BE2C (cell line): ENCODE measurements at regions not wholly inside any gene's neighbourhood (a gene's known extent, or its start where the extent isn't known, plus 50 kb on each side); places are given as distances from the start of the nearest gene placed in this dataset.

Experiments used
- DNase-seq: peaks from one replicate; pipeline ENCODE4 v3.0.0-alpha.2; 2020
- H3K27me3 ChIP-seq: fragments of 250-450 bp; sonication (Bioruptor Pico); 2 replicates; pipeline ENCODE4 v1.5.1; 2020; ENCODE audit warnings: mild to moderate bottlenecking
- H3K36me3 ChIP-seq: fragments of 250-450 bp; sonication (Bioruptor Pico); 2 replicates; pipeline ENCODE4 v1.5.1; 2020; ENCODE audit warnings: mild to moderate bottlenecking
- H3K4me1 ChIP-seq: fragments of 250-450 bp; sonication (Bioruptor Pico); 2 replicates; pipeline ENCODE4 v1.5.1; 2020
- H3K4me3 ChIP-seq: 2 replicates; pipeline ENCODE4 v1.5.1; 2011; ENCODE audit warnings: low read depth, low read length
- H3K9me3 ChIP-seq: fragments of 250-450 bp; sonication (Bioruptor Pico); 2 replicates; pipeline ENCODE4 v1.5.1; 2020
- CTCF ChIP-seq: IDR thresholded peaks from 2 replicates; pipeline ENCODE4 v1.5.1; 2012; ENCODE audit warnings: mild to moderate bottlenecking, low read depth, low read length

- no peak for TF ChIP-seq CTCF
Measured at GRCh38 chr4:112001041-112001440, 144.2 kb upstream of the FAM241A start.

GRCh38 chr4:112002248-112002661 lies 143.0 kb upstream of the FAM241A start:
- TF ChIP-seq CTCF: no peak

More at GRCh38 chr4:112001041-112001440, 144.2 kb upstream of the FAM241A start:
- no peaks in the 10 kb centered on the region for H3K36me3 ChIP-seq
- H3K4me1 ChIP-seq: no peaks in the 10 kb centered on the region; the same call in 1 of the 2 replicates
- no peak overlapping the region for H3K4me3 ChIP-seq
- no peak for DNase-seq
- H3K27me3 ChIP-seq: peaks cover 12% of the 10 kb centered on the region
- no peaks in the 10 kb centered on the region for H3K9me3 ChIP-seq

GRCh38 chr4:112003231-112003907 lies 141.9 kb upstream of the FAM241A start:
- no peak overlapping the region for H3K4me3 ChIP-seq
- no peak for TF ChIP-seq CTCF
- no peak for DNase-seq
- no peaks in the 10 kb centered on the region for H3K36me3 ChIP-seq
- H3K4me1 ChIP-seq: no peaks in the 10 kb centered on the region; the same call in 1 of the 2 replicates
- H3K27me3 ChIP-seq: peaks cover 12% of the 10 kb centered on the region
- H3K9me3 ChIP-seq: no peaks in the 10 kb centered on the region

More at GRCh38 chr4:112002248-112002661, 143.0 kb upstream of the FAM241A start:
- Histone ChIP-seq H3K36me3 (no peaks in the 10 kb centered on the region), H3K4me3 (no peak overlapping the region), H3K27me3 (peaks cover 12% of the 10 kb centered on the region), H3K4me1 (no peaks in the 10 kb centered on the region; the same call in 1 of the 2 replicates), H3K9me3 (no peaks in the 10 kb centered on the region)
- no peak for DNase-seq

- Histone ChIP-seq H3K4me1 (no peaks in the 10 kb centered on the region; the same call in 1 of the 2 replicates), H3K27me3 (peaks cover 12% of the 10 kb centered on the region)
- no peak for DNase-seq
Measured at GRCh38 chr4:112005027-112005426, 140.2 kb upstream of the FAM241A start.

GRCh38 chr4:112007391-112007790 lies 137.9 kb upstream of the FAM241A start:
- H3K4me1 ChIP-seq: no peaks in the 10 kb centered on the region; the same call in 1 of the 2 replicates
- H3K36me3 ChIP-seq: no peaks in the 10 kb centered on the region
- DNase-seq: no peak
- no peak overlapping the region for H3K4me3 ChIP-seq
- H3K27me3 ChIP-seq: peaks cover 12% of the 10 kb centered on the region
- H3K9me3 ChIP-seq: no peaks in the 10 kb centered on the region
- no peak for TF ChIP-seq CTCF

More at GRCh38 chr4:112005027-112005426, 140.2 kb upstream of the FAM241A start:
- no peak for TF ChIP-seq CTCF
- Histone ChIP-seq H3K9me3 (no peaks in the 10 kb centered on the region), H3K4me3 (no peak overlapping the region), H3K36me3 (no peaks in the 10 kb centered on the region)

GRCh38 chr4:112015960-112016359 lies 129.3 kb upstream of the FAM241A start:
- Histone ChIP-seq H3K9me3 (no peaks in the 10 kb centered on the region), H3K27me3 (peaks cover 17% of the 10 kb centered on the region; the same call in 1 of the 2 replicates), H3K36me3 (no peaks in the 10 kb centered on the region), H3K4me3 (no peak overlapping the region), H3K4me1 (no peaks in the 10 kb centered on the region)
- no peak for DNase-seq
- TF ChIP-seq CTCF: no peak
